ENCODE measurements at regions not wholly inside any gene's neighbourhood (a gene's known extent, or its start where the extent isn't known, plus 50 kb on each side); places are given as distances from the start of the nearest gene placed in this dataset.

DNA sequence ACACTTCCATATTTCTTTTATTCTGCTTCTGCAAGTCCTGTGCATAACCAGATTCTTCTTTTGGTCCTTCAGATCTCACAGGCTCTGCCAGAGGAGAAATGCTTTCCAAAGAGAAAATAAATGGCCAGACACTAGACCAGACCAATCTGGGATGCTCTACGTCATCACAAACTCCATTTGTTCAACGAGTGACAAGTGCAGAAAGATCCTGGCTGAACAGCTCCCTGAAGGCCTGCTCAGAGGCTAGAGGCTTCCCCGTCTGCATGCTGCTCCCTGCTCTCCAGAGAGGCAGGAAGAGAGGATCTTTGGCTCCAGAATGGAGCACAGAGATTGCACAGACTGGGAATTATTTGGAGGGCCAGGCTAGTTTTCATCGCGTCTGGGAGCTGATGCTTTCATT lies 232.7 kb downstream of the MAF start (continued):
- TF ChIP-seq ZNF416 (CRISPR knock-in tag; IDR thresholded peaks at IDR 0.05) (no peak), ZNF671 (CRISPR knock-in tag; IDR thresholded peaks at IDR 0.05) (no peak), ELF4 (CRISPR knock-in tag; IDR thresholded peaks at IDR 0.05; ENCODE audit: low read depth) (no peak), TEAD4 (CRISPR knock-in tag; IDR thresholded peaks at IDR 0.05) (no peak), ZNF121 (CRISPR knock-in tag; IDR thresholded peaks at IDR 0.05) (no peak)
- TF ChIP-seq, protein P1, sequence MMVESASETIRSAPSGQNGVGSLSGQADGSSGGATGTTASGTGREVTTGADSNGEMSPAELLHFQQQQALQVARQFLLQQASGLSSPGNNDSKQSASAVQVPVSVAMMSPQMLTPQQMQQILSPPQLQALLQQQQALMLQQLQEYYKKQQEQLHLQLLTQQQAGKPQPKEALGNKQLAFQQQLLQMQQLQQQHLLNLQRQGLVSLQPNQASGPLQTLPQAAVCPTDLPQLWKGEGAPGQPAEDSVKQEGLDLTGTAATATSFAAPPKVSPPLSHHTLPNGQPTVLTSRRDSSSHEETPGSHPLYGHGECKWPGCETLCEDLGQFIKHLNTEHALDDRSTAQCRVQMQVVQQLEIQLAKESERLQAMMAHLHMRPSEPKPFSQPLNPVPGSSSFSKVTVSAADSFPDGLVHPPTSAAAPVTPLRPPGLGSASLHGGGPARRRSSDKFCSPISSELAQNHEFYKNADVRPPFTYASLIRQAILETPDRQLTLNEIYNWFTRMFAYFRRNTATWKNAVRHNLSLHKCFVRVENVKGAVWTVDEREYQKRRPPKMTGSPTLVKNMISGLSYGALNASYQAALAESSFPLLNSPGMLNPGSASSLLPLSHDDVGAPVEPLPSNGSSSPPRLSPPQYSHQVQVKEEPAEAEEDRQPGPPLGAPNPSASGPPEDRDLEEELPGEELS (CRISPR knock-in tag; IDR thresholded peaks at IDR 0.05): no peak
- TF ChIP-seq, protein P2, sequence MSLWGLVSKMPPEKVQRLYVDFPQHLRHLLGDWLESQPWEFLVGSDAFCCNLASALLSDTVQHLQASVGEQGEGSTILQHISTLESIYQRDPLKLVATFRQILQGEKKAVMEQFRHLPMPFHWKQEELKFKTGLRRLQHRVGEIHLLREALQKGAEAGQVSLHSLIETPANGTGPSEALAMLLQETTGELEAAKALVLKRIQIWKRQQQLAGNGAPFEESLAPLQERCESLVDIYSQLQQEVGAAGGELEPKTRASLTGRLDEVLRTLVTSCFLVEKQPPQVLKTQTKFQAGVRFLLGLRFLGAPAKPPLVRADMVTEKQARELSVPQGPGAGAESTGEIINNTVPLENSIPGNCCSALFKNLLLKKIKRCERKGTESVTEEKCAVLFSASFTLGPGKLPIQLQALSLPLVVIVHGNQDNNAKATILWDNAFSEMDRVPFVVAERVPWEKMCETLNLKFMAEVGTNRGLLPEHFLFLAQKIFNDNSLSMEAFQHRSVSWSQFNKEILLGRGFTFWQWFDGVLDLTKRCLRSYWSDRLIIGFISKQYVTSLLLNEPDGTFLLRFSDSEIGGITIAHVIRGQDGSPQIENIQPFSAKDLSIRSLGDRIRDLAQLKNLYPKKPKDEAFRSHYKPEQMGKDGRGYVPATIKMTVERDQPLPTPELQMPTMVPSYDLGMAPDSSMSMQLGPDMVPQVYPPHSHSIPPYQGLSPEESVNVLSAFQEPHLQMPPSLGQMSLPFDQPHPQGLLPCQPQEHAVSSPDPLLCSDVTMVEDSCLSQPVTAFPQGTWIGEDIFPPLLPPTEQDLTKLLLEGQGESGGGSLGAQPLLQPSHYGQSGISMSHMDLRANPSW (CRISPR knock-in tag; conservative IDR thresholded peaks at IDR 0.05; ENCODE audit: low read depth): no peak

DNA sequence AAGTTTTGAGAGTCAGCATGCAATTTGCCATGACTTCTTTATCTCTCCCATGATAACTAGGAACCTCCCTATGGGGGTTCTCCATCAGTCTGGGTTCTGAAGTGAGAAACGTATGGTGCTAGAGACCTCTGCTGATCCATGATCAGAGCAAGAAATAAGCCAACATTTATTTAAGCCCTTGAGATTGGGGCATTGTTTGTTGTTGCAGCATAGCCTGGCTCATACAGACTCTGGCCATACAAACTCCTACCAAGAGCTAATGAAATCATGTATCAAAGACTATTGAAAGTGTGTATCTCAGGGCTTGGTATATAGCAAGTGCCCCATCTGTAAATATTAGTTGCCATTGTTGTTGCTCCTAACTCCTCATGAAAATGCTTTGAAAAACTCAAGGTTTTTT lies 233.9 kb downstream of the MAF start:
- Mint-ChIP-seq H3K4me3 (no peak overlapping the region), H3K36me3 (peaks cover 7% of the 10 kb centered on the region), H3K4me1 (peaks cover 8% of the 10 kb centered on the region), H3K27ac (no peak overlapping the region), H3K27me3 (ENCODE audit: low read depth) (0 out of 2 replicates have a peak, but pooled peaks cover 6% of the 10 kb centered on the region), H3K9me3 (peaks cover 29% of the 10 kb centered on the region)
- TF ChIP-seq, protein P3, sequence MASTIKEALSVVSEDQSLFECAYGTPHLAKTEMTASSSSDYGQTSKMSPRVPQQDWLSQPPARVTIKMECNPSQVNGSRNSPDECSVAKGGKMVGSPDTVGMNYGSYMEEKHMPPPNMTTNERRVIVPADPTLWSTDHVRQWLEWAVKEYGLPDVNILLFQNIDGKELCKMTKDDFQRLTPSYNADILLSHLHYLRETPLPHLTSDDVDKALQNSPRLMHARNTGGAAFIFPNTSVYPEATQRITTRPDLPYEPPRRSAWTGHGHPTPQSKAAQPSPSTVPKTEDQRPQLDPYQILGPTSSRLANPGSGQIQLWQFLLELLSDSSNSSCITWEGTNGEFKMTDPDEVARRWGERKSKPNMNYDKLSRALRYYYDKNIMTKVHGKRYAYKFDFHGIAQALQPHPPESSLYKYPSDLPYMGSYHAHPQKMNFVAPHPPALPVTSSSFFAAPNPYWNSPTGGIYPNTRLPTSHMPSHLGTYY (CRISPR knock-in tag; IDR thresholded peaks at IDR 0.05): no peak
- no peak for TF ChIP-seq IRF2 (CRISPR knock-in tag; IDR thresholded peaks at IDR 0.05; ENCODE audit: borderline replicate concordance, low read depth)
- TF ChIP-seq NFE2L1 (CRISPR knock-in tag; IDR thresholded peaks at IDR 0.05): no peak
- TF ChIP-seq, protein P4, sequence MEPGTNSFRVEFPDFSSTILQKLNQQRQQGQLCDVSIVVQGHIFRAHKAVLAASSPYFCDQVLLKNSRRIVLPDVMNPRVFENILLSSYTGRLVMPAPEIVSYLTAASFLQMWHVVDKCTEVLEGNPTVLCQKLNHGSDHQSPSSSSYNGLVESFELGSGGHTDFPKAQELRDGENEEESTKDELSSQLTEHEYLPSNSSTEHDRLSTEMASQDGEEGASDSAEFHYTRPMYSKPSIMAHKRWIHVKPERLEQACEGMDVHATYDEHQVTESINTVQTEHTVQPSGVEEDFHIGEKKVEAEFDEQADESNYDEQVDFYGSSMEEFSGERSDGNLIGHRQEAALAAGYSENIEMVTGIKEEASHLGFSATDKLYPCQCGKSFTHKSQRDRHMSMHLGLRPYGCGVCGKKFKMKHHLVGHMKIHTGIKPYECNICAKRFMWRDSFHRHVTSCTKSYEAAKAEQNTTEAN (CRISPR knock-in tag; IDR thresholded peaks at IDR 0.05): no peak
- TF ChIP-seq FOXJ3 (CRISPR knock-in tag; IDR thresholded peaks at IDR 0.05; ENCODE audit: borderline replicate concordance): no peak
- TF ChIP-seq GRHL2 (CRISPR knock-in tag; IDR thresholded peaks at IDR 0.05; ENCODE audit: insufficient replicate concordance, severe bottlenecking): no peak
- TF ChIP-seq ZNF423 (CRISPR knock-in tag; IDR thresholded peaks at IDR 0.05): no peak
- TF ChIP-seq RORB (CRISPR knock-in tag; IDR thresholded peaks at IDR 0.05): no peak
- TF ChIP-seq, protein P5, sequence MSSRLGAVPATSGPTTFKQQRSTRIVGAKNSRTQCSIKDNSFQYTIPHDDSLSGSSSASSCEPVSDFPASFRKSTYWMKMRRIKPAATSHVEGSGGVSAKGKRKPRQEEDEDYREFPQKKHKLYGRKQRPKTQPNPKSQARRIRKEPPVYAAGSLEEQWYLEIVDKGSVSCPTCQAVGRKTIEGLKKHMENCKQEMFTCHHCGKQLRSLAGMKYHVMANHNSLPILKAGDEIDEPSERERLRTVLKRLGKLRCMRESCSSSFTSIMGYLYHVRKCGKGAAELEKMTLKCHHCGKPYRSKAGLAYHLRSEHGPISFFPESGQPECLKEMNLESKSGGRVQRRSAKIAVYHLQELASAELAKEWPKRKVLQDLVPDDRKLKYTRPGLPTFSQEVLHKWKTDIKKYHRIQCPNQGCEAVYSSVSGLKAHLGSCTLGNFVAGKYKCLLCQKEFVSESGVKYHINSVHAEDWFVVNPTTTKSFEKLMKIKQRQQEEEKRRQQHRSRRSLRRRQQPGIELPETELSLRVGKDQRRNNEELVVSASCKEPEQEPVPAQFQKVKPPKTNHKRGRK (CRISPR knock-in tag; IDR thresholded peaks at IDR 0.05; ENCODE audit: borderline replicate concordance): no peak
- TF ChIP-seq, protein P2 (CRISPR knock-in tag; conservative IDR thresholded peaks at IDR 0.05; ENCODE audit: low read depth): no peak
- no peak for TF ChIP-seq ZNF317 (CRISPR knock-in tag; IDR thresholded peaks at IDR 0.05; ENCODE audit: borderline replicate concordance, low read depth)
- TF ChIP-seq, protein P6, sequence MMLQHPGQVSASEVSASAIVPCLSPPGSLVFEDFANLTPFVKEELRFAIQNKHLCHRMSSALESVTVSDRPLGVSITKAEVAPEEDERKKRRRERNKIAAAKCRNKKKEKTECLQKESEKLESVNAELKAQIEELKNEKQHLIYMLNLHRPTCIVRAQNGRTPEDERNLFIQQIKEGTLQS (CRISPR knock-in tag; conservative IDR thresholded peaks at IDR 0.05): no peak
- ChIA-PET POLR2A (no interaction called here), CTCF (no interaction called here)
- no peak for ATAC-seq
- DNase-seq (ENCODE audit: low spot score): no peak
